Esophagus muscularis mucosa (tissue), 3 donors: ENCODE measurements at regions not wholly inside any gene's neighbourhood (a gene's known extent, or its start where the extent isn't known, plus 50 kb on each side); places are given as distances from the start of the nearest gene placed in this dataset.

Experiments
- CTCF ChIP-seq, 3 experiments: fragments of 200-600 bp in 2 of 3; fragments of 450-650 bp in 1 of 3; sonication (generic) in 2 of 3; IDR thresholded peaks; one replicate each; pipeline ENCODE4 v1.5.1; 2017 to 2019; ENCODE audit warnings: antibody characterized with exemption in 3 of 3, mild to moderate bottlenecking in 2 of 3, moderate library complexity in 1 of 3
- POLR2AphosphoS5 ChIP-seq, 2 donors: sonication (generic); formaldehyde crosslinking; IDR thresholded peaks; one replicate each; pipeline ENCODE4 v1.6.1; 2017; ENCODE audit warnings: antibody characterized with exemption in 2 of 2

- TF ChIP-seq CTCF (IDR thresholded peaks at IDR 0.05) = no peak
- no peak for TF ChIP-seq POLR2AphosphoS5 (IDR thresholded peaks at IDR 0.05)
These were observed 709.9 kb downstream of the TFAP2A start for GRCh38 chr6:9704989-9705388.
